Activated T-helper 2 cell treated with anti-CD3 and anti-CD28 coated beads, Interferon-gamma antibody, Interleukin-2, Interleukin-4, amounts not matched to agents 10 μg/mL and 5 μg/mL and 100 μg/mL, durations not matched to agents 14 hours and 24 hours and 36 hours (primary cell): ENCODE measurements at regions not wholly inside any gene's neighbourhood (a gene's known extent, or its start where the extent isn't known, plus 50 kb on each side); places are given as distances from the start of the nearest gene placed in this dataset.

Experiments
- DNase-seq: peaks from one replicate; pipeline ENCODE4 v3.0.0; 2021; ENCODE audit warnings: low spot score
- H3K27ac Mint-ChIP-seq: one replicate; pipeline ENCODE4 v1.8.0; 2021; ENCODE audit warnings: mixed read lengths
- H3K27me3 Mint-ChIP-seq: one replicate; pipeline ENCODE4 v1.8.0; 2021; ENCODE audit warnings: low read depth, mixed read lengths
- H3K36me3 Mint-ChIP-seq: one replicate; pipeline ENCODE4 v1.8.0; 2021; ENCODE audit warnings: low read depth, mixed read lengths
- H3K4me1 Mint-ChIP-seq: one replicate; pipeline ENCODE4 v1.8.0; 2021; ENCODE audit warnings: low read depth, mixed read lengths
- H3K4me3 Mint-ChIP-seq: one replicate; pipeline ENCODE4 v1.8.0; 2021; ENCODE audit warnings: low read depth, mild to moderate bottlenecking, moderate library complexity, mixed read lengths
- H3K9me3 Mint-ChIP-seq: one replicate; pipeline ENCODE4 v1.8.0; 2021; ENCODE audit warnings: mixed read lengths
- intact Hi-C: fragments of 100-400 bp; cut with micrococcal nuclease; formaldehyde crosslinking; loops from one replicate; pipeline ENCODE4 v1.15.1; 2023

GRCh38 chr1:60896701-60897363, 185.5 kb upstream of the NFIA start:
- H3K9me3 Mint-ChIP-seq, result no peaks in the 10 kb centered on the region
- DNase-seq, result no peak
- intact Hi-C loops, result no loop called here
- no peaks in the 10 kb centered on the region for H3K36me3 Mint-ChIP-seq
- H3K27me3 Mint-ChIP-seq, result peaks cover 23% of the 10 kb centered on the region
- no peak overlapping the region for H3K27ac Mint-ChIP-seq
- H3K4me1 Mint-ChIP-seq, result peaks cover 7% of the 10 kb centered on the region
- H3K4me3 Mint-ChIP-seq, result no peak overlapping the region

- Mint-ChIP-seq H3K36me3 (no peaks in the 10 kb centered on the region), H3K9me3 (no peaks in the 10 kb centered on the region)
- intact Hi-C loops, result no loop called here
Observed at GRCh38 chr1:60895701-60896100, 186.7 kb upstream of the NFIA start.

GRCh38 chr1:60895252-60895651, 187.1 kb upstream of the NFIA start:
- intact Hi-C loops, result no loop called here
- Mint-ChIP-seq H3K27ac (no peak overlapping the region), H3K27me3 (peaks cover 29% of the 10 kb centered on the region), H3K36me3 (no peaks in the 10 kb centered on the region), H3K4me1 (peaks cover 7% of the 10 kb centered on the region), H3K4me3 (no peak overlapping the region), H3K9me3 (no peaks in the 10 kb centered on the region)
- DNase-seq, result no peak

More at GRCh38 chr1:60895701-60896100, 186.7 kb upstream of the NFIA start:
- peaks cover 26% of the 10 kb centered on the region for H3K27me3 Mint-ChIP-seq
- H3K27ac Mint-ChIP-seq, result no peak overlapping the region
- DNase-seq, result no peak
- no peak overlapping the region for H3K4me3 Mint-ChIP-seq
- peaks cover 7% of the 10 kb centered on the region for H3K4me1 Mint-ChIP-seq

GRCh38 chr1:60894741-60895140, 187.6 kb upstream of the NFIA start:
- Mint-ChIP-seq H3K4me3 (no peak overlapping the region), H3K27me3 (peaks cover 30% of the 10 kb centered on the region)
- intact Hi-C loops, result no loop called here

GRCh38 chr1:60894130-60894529, 188.2 kb upstream of the NFIA start:
- DNase-seq, result no peak
- Mint-ChIP-seq H3K36me3 (no peaks in the 10 kb centered on the region), H3K27ac (no peak overlapping the region), H3K4me1 (peaks cover 4% of the 10 kb centered on the region), H3K27me3 (peaks cover 30% of the 10 kb centered on the region), H3K9me3 (no peaks in the 10 kb centered on the region), H3K4me3 (no peak overlapping the region)
- intact Hi-C loops, result no loop called here

More at GRCh38 chr1:60894741-60895140, 187.6 kb upstream of the NFIA start:
- Mint-ChIP-seq H3K36me3 (no peaks in the 10 kb centered on the region), H3K9me3 (no peaks in the 10 kb centered on the region), H3K4me1 (peaks cover 7% of the 10 kb centered on the region), H3K27ac (no peak overlapping the region)
- no peak for DNase-seq

- H3K27me3 Mint-ChIP-seq, result peaks cover 31% of the 10 kb centered on the region
- intact Hi-C loops, result no loop called here
- no peak overlapping the region for H3K27ac Mint-ChIP-seq
Observed at GRCh38 chr1:60893136-60893930, 189.0 kb upstream of the NFIA start.

GRCh38 chr1:60891765-60892164, 190.6 kb upstream of the NFIA start:
- Mint-ChIP-seq H3K4me1 (no peaks in the 10 kb centered on the region), H3K27ac (no peak overlapping the region), H3K27me3 (peaks cover 29% of the 10 kb centered on the region), H3K9me3 (no peaks in the 10 kb centered on the region), H3K36me3 (no peaks in the 10 kb centered on the region), H3K4me3 (no peak overlapping the region)
- intact Hi-C loops, result no loop called here
- DNase-seq, result no peak

More at GRCh38 chr1:60893136-60893930, 189.0 kb upstream of the NFIA start:
- H3K36me3 Mint-ChIP-seq, result no peaks in the 10 kb centered on the region
- H3K4me1 Mint-ChIP-seq, result peaks cover 1% of the 10 kb centered on the region
- no peak for DNase-seq
- no peaks in the 10 kb centered on the region for H3K9me3 Mint-ChIP-seq
- no peak overlapping the region for H3K4me3 Mint-ChIP-seq

GRCh38 chr1:60891281-60891680, 191.1 kb upstream of the NFIA start:
- Mint-ChIP-seq H3K9me3 (no peaks in the 10 kb centered on the region), H3K36me3 (no peaks in the 10 kb centered on the region), H3K27ac (no peak overlapping the region), H3K27me3 (peaks cover 32% of the 10 kb centered on the region), H3K4me3 (no peak overlapping the region), H3K4me1 (no peaks in the 10 kb centered on the region)
- no peak for DNase-seq
- intact Hi-C loops, result no loop called here

- Mint-ChIP-seq H3K4me3 (no peak overlapping the region), H3K9me3 (no peaks in the 10 kb centered on the region), H3K27ac (no peak overlapping the region), H3K36me3 (no peaks in the 10 kb centered on the region), H3K27me3 (peaks cover 30% of the 10 kb centered on the region), H3K4me1 (no peaks in the 10 kb centered on the region)
- DNase-seq, result no peak
- intact Hi-C loops, result no loop called here
Observed at GRCh38 chr1:60890664-60891063, 191.7 kb upstream of the NFIA start.

- no peaks in the 10 kb centered on the region for H3K9me3 Mint-ChIP-seq
- H3K27me3 Mint-ChIP-seq, result peaks cover 35% of the 10 kb centered on the region
- no peaks in the 10 kb centered on the region for H3K36me3 Mint-ChIP-seq
- no peak overlapping the region for H3K27ac Mint-ChIP-seq
- no peak for DNase-seq
- no peak overlapping the region for H3K4me3 Mint-ChIP-seq
- intact Hi-C loops, result no loop called here
- no peaks in the 10 kb centered on the region for H3K4me1 Mint-ChIP-seq
Observed at GRCh38 chr1:60889709-60890108, 192.7 kb upstream of the NFIA start.

GRCh38 chr1:60888126-60888525, 194.2 kb upstream of the NFIA start:
- intact Hi-C loops, result no loop called here
- Mint-ChIP-seq H3K9me3 (no peaks in the 10 kb centered on the region), H3K27ac (no peak overlapping the region), H3K27me3 (peaks cover 31% of the 10 kb centered on the region), H3K4me3 (no peak overlapping the region), H3K4me1 (no peaks in the 10 kb centered on the region), H3K36me3 (no peaks in the 10 kb centered on the region)
- DNase-seq, result no peak

- no peak for DNase-seq
- H3K27me3 Mint-ChIP-seq, result peaks cover 31% of the 10 kb centered on the region
- H3K4me1 Mint-ChIP-seq, result no peaks in the 10 kb centered on the region
- no peak overlapping the region for H3K27ac Mint-ChIP-seq
- H3K4me3 Mint-ChIP-seq, result no peak overlapping the region
- no peaks in the 10 kb centered on the region for H3K36me3 Mint-ChIP-seq
- intact Hi-C loops, result no loop called here
- no peaks in the 10 kb centered on the region for H3K9me3 Mint-ChIP-seq
Observed at GRCh38 chr1:60886793-60887331, 195.5 kb upstream of the NFIA start.

GRCh38 chr1:60886090-60886489, 196.3 kb upstream of the NFIA start:
- H3K27me3 Mint-ChIP-seq, result peaks cover 37% of the 10 kb centered on the region
- H3K4me1 Mint-ChIP-seq, result no peaks in the 10 kb centered on the region
- H3K9me3 Mint-ChIP-seq, result no peaks in the 10 kb centered on the region
- no peak overlapping the region for H3K4me3 Mint-ChIP-seq
- intact Hi-C loops, result no loop called here
- no peak overlapping the region for H3K27ac Mint-ChIP-seq
- no peaks in the 10 kb centered on the region for H3K36me3 Mint-ChIP-seq
- DNase-seq, result no peak
